ENCODE measurements at regions not wholly inside any gene's neighbourhood (a gene's known extent, or its start where the extent isn't known, plus 50 kb on each side); places are given as distances from the start of the nearest gene placed in this dataset.

GRCh38 chr10:123577921-123578461 is 88.2 kb upstream of the GPR26 start:
- TF ChIP-seq, protein P1, sequence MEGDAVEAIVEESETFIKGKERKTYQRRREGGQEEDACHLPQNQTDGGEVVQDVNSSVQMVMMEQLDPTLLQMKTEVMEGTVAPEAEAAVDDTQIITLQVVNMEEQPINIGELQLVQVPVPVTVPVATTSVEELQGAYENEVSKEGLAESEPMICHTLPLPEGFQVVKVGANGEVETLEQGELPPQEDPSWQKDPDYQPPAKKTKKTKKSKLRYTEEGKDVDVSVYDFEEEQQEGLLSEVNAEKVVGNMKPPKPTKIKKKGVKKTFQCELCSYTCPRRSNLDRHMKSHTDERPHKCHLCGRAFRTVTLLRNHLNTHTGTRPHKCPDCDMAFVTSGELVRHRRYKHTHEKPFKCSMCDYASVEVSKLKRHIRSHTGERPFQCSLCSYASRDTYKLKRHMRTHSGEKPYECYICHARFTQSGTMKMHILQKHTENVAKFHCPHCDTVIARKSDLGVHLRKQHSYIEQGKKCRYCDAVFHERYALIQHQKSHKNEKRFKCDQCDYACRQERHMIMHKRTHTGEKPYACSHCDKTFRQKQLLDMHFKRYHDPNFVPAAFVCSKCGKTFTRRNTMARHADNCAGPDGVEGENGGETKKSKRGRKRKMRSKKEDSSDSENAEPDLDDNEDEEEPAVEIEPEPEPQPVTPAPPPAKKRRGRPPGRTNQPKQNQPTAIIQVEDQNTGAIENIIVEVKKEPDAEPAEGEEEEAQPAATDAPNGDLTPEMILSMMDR (IDR thresholded peaks at IDR 0.05), result no peak
- TF ChIP-seq POLR2A (IDR thresholded peaks at IDR 0.05) (no peak), POLR2AphosphoS5 (IDR thresholded peaks at IDR 0.05; ENCODE audit: insufficient read depth in 1 of 2, low read depth in 1 of 2) (no peak)

Measured in vagina (tissue), 2 donors.